ENCODE measurements at regions not wholly inside any gene's neighbourhood (a gene's known extent, or its start where the extent isn't known, plus 50 kb on each side); places are given as distances from the start of the nearest gene placed in this dataset.

DNA sequence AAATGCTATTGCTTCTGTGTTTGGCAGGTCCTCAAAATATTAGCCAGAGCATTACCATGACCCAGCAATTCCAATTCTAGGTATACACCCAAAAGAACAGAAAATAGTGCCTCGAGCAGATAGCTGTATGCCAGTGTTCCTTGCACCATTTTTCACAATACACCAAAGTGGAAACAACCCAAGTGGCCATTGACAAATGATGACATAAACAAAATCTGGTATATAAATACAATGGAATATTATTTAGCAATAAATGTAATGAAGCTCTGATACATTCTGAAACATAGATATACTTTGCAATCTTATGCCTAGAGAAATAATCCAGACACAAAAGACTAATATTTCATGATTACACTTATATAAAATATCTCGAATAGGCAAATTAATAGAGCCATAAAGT is 451.8 kb upstream of the PCDH7 start:
- Histone ChIP-seq H3K79me2 (ENCODE audit: insufficient read depth, low read depth, low read length) (no peaks in the 10 kb centered on the region), H4K20me1 (ENCODE audit: insufficient read depth, low read length) (no peaks in the 10 kb centered on the region), H3K36me3 (ENCODE audit: insufficient read depth, low read length) (no peaks in the 10 kb centered on the region), H3K4me2 (ENCODE audit: low read length) (no peak overlapping the region), H3K9me3 (ENCODE audit: low read length) (0 out of 2 replicates have a peak, but pooled peaks cover 4% of the 10 kb centered on the region), H2AFZ (ENCODE audit: low read length) (no peak overlapping the region), H3K4me1 (ENCODE audit: insufficient read depth, low read length, poor library complexity, severe bottlenecking) (no peaks in the 10 kb centered on the region), H3K9me2 (ENCODE audit: insufficient read depth, low read length) (no peaks in the 10 kb centered on the region), H3K4me3 (ENCODE audit: low read depth, low read length, poor library complexity, severe bottlenecking) (no peak overlapping the region), H3K27ac (ENCODE audit: low read depth, low read length, poor library complexity, severe bottlenecking) (no peak overlapping the region)
- POLR2A ChIA-PET = no interaction called here
- no peak for DNase-seq (ENCODE audit: low spot score)
- CTCF ChIA-PET (ENCODE audit: unreplicated experiment) = no interaction called here
- intact Hi-C loops (cut with micrococcal nuclease; ENCODE audit: unreplicated experiment) = no loop called here
- TF ChIP-seq, protein P1, sequence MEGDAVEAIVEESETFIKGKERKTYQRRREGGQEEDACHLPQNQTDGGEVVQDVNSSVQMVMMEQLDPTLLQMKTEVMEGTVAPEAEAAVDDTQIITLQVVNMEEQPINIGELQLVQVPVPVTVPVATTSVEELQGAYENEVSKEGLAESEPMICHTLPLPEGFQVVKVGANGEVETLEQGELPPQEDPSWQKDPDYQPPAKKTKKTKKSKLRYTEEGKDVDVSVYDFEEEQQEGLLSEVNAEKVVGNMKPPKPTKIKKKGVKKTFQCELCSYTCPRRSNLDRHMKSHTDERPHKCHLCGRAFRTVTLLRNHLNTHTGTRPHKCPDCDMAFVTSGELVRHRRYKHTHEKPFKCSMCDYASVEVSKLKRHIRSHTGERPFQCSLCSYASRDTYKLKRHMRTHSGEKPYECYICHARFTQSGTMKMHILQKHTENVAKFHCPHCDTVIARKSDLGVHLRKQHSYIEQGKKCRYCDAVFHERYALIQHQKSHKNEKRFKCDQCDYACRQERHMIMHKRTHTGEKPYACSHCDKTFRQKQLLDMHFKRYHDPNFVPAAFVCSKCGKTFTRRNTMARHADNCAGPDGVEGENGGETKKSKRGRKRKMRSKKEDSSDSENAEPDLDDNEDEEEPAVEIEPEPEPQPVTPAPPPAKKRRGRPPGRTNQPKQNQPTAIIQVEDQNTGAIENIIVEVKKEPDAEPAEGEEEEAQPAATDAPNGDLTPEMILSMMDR (conservative IDR thresholded peaks at IDR 0.05; ENCODE audit: low read length) = no peak
- TF ChIP-seq EZH2phosphoT487 (IDR thresholded peaks at IDR 0.05; ENCODE audit: borderline replicate concordance, low read depth, low read length) = no peak
- BruUV-seq (replicated peaks) = no TSS peak

DNA sequence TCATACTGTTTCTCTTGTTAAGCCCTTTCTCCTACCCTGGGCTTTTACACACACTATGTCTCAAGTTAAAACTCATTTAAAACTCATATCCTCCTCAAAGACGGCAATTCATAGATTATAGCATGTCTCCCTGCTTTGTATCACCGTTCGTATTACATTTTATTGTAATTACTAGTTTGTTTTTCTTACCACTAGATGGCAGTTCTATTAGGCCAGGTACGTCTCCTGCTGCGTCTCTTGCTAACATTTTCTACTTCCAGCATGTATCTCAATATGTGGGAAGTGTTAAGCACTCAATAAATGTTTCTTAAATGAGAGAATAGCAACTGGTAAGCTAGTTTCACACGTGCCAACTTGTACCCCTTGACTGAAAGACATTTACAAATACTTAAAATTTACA is 450.3 kb upstream of the PCDH7 start:
- Histone ChIP-seq H3K4me1 (ENCODE audit: insufficient read depth, low read length, poor library complexity, severe bottlenecking) (no peaks in the 10 kb centered on the region), H3K4me3 (ENCODE audit: low read depth, low read length, poor library complexity, severe bottlenecking) (no peak overlapping the region), H2AFZ (ENCODE audit: low read length) (no peak overlapping the region), H3K36me3 (ENCODE audit: insufficient read depth, low read length) (no peaks in the 10 kb centered on the region), H4K20me1 (ENCODE audit: insufficient read depth, low read length) (no peaks in the 10 kb centered on the region), H3K9me3 (ENCODE audit: low read length) (0 out of 2 replicates have a peak, but pooled peaks cover 4% of the 10 kb centered on the region), H3K4me2 (ENCODE audit: low read length) (no peak overlapping the region), H3K27ac (ENCODE audit: low read depth, low read length, poor library complexity, severe bottlenecking) (no peak overlapping the region), H3K79me2 (ENCODE audit: insufficient read depth, low read depth, low read length) (no peaks in the 10 kb centered on the region), H3K9me2 (ENCODE audit: insufficient read depth, low read length) (no peaks in the 10 kb centered on the region)
- ChIA-PET CTCF (ENCODE audit: unreplicated experiment) (no interaction called here), POLR2A (no interaction called here)
- TF ChIP-seq, protein P1 (conservative IDR thresholded peaks at IDR 0.05; ENCODE audit: low read length) = peak; percentile 56
- TF ChIP-seq EZH2phosphoT487 (IDR thresholded peaks at IDR 0.05; ENCODE audit: borderline replicate concordance, low read depth, low read length) = no peak
- no peak for DNase-seq (ENCODE audit: low spot score)
- intact Hi-C loops (cut with micrococcal nuclease; ENCODE audit: unreplicated experiment) = no loop called here
- no TSS peak for BruUV-seq (replicated peaks)

DNA sequence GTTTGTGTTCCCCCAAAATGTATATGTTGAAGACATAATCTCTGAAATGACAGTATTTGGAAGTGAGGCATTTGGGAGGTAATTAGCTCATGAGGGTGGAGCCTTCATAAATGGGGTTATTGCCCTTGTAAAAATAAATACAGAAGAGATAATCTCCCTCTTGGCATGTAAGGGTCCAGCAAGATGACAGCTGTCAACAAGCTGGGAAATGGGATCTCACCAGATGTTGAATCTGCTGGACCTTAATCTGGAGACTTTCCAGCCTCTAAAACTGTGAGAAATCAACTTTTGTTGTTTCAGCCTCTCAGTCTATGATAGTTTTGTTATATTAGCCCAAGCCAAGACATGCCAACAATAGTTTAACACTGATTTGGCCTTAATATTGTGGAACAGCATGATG is 438.2 kb upstream of the PCDH7 start:
- no peak overlapping the region for H3K4me3 ChIP-seq (ENCODE audit: low read depth, low read length, poor library complexity, severe bottlenecking)
- CTCF ChIA-PET (ENCODE audit: unreplicated experiment) = no interaction called here
- TF ChIP-seq EZH2phosphoT487 (IDR thresholded peaks at IDR 0.05; ENCODE audit: borderline replicate concordance, low read depth, low read length) = no peak
- TF ChIP-seq, protein P1 (conservative IDR thresholded peaks at IDR 0.05; ENCODE audit: low read length) = no peak
- no peak overlapping the region for H3K27ac ChIP-seq (ENCODE audit: low read depth, low read length, poor library complexity, severe bottlenecking)
- H3K4me1 ChIP-seq (ENCODE audit: insufficient read depth, low read length, poor library complexity, severe bottlenecking) = no peaks in the 10 kb centered on the region
- no peaks in the 10 kb centered on the region for H3K9me2 ChIP-seq (ENCODE audit: insufficient read depth, low read length)
- no peaks in the 10 kb centered on the region for H3K36me3 ChIP-seq (ENCODE audit: insufficient read depth, low read length)
- no TSS peak for BruUV-seq (replicated peaks)
- intact Hi-C loops (cut with micrococcal nuclease; ENCODE audit: unreplicated experiment) = no loop called here
- H3K79me2 ChIP-seq (ENCODE audit: insufficient read depth, low read depth, low read length) = no peaks in the 10 kb centered on the region
- no peaks in the 10 kb centered on the region for H3K9me3 ChIP-seq (ENCODE audit: low read length)
- no peak for DNase-seq (ENCODE audit: low spot score)
- POLR2A ChIA-PET = no interaction called here
- H4K20me1 ChIP-seq (ENCODE audit: insufficient read depth, low read length) = no peaks in the 10 kb centered on the region
- no peak overlapping the region for H3K4me2 ChIP-seq (ENCODE audit: low read length)
- no peak overlapping the region for H2AFZ ChIP-seq (ENCODE audit: low read length)
